Endothelial cell of umbilical vein (primary cell): ENCODE measurements at regions not wholly inside any gene's neighbourhood (a gene's known extent, or its start where the extent isn't known, plus 50 kb on each side); places are given as distances from the start of the nearest gene placed in this dataset.

ENCODE experiments used
- BruUV-seq: library from RNA; stranded (reverse); fragments of 400-500 nt; replicated peaks from 2 replicates; lab custom pipeline; 2021; lab: Mats Ljungman, UMichigan
- CTCF ChIA-PET: fragments of 300-600, 350-600 bp; sonication (Branson Sonifier 250); formaldehyde crosslinking; loops from one replicate; lab custom pipeline; 2021; ENCODE audit warnings: antibody characterized with exemption, inconsistent platforms; lab: Charles Lee
- POLR2A ChIA-PET: fragments of 300-600, 350-600 bp; sonication (Branson Sonifier 250); formaldehyde crosslinking; loops from one replicate; lab custom pipeline; 2021; ENCODE audit warnings: antibody characterized with exemption, inconsistent platforms; lab: Charles Lee
- DNase-seq: peaks from one replicate; pipeline ENCODE4 v3.0.0-alpha.2; 2011; ENCODE audit warnings: low read depth, low spot score
- FAIRE-seq: peaks from 2 replicates; lab custom pipeline; 2011; peaks lifted over from hg19 to GRCh38; lab: Jason Lieb, UNC
- H2AFZ ChIP-seq: 2 replicates; pipeline ENCODE4 v1.6.0; 2012; ENCODE audit warnings: low read depth, low read length, control low read depth, inconsistent platforms
- H3K27ac ChIP-seq: 2 replicates; pipeline ENCODE4 v1.5.1; 2011; ENCODE audit warnings: low read depth, mild to moderate bottlenecking, control low read depth, low read length, moderate library complexity; ENCODE audit not compliant: insufficient read depth
- H3K27me3 ChIP-seq, 2 experiments: 2 replicates each; pipeline versions ENCODE4 v1.6.0 to v1.6.1; 2011; ENCODE audit warnings: low read length in 2 of 2, mixed read lengths in 1 of 2; ENCODE audit not compliant: control insufficient read depth in 2 of 2, insufficient read depth in 2 of 2
- H3K36me3 ChIP-seq, 2 experiments: 2 replicates in 1 of 2; 3 replicates in 1 of 2; pipeline ENCODE4 v1.5.1; 2011; ENCODE audit warnings: low read length in 2 of 2, mild to moderate bottlenecking in 1 of 2, moderate library complexity in 1 of 2; ENCODE audit not compliant: control insufficient read depth in 2 of 2, insufficient read depth in 2 of 2; ENCODE audit errors: extremely low read depth in 1 of 2
- H3K4me1 ChIP-seq: 3 replicates; pipeline ENCODE4 v1.5.1; 2011; ENCODE audit warnings: mild to moderate bottlenecking, low read length; ENCODE audit not compliant: control insufficient read depth, insufficient read depth; ENCODE audit errors: extremely low read depth
- H3K4me2 ChIP-seq: 2 replicates; pipeline ENCODE4 v1.6.1; 2011; ENCODE audit warnings: low read length, control low read depth, mixed read lengths; ENCODE audit not compliant: insufficient read depth
- H3K4me3 ChIP-seq, 3 experiments: fragments of 200-600 bp in 1 of 3; sonication (generic), shearing (Covaris generic) in 1 of 3; replicated peaks in 1 of 3; 2 replicates each; pipeline ENCODE4 v1.5.1; 2011 to 2016; ENCODE audit warnings: control low read depth in 3 of 3, low read length in 3 of 3, mild to moderate bottlenecking in 2 of 3, inconsistent platforms in 1 of 3, low read depth in 1 of 3, moderate library complexity in 1 of 3; ENCODE audit not compliant: insufficient read depth in 1 of 3
- H3K79me2 ChIP-seq: 2 replicates; pipeline ENCODE4 v1.6.0; 2012; ENCODE audit warnings: low read length, inconsistent platforms; ENCODE audit not compliant: control insufficient read depth, insufficient read depth
- H3K9ac ChIP-seq: replicated peaks from 2 replicates; pipeline ENCODE3; 2011; ENCODE audit warnings: low read length, control low read depth; ENCODE audit not compliant: insufficient read depth; ENCODE audit errors: extremely low read depth
- H3K9me1 ChIP-seq: replicated peaks from 3 replicates; pipeline ENCODE4 v1.6.0; 2011; ENCODE audit warnings: mild to moderate bottlenecking, low read length; ENCODE audit not compliant: control insufficient read depth, insufficient read depth; ENCODE audit errors: extremely low read depth
- H3K9me3 ChIP-seq: replicated peaks from 2 replicates; pipeline ENCODE4 v1.5.1; 2012; ENCODE audit warnings: low read length, inconsistent platforms; ENCODE audit not compliant: control insufficient read depth, insufficient read depth
- H4K20me1 ChIP-seq: replicated peaks from 2 replicates; pipeline ENCODE3; 2011; ENCODE audit warnings: mild to moderate bottlenecking, low read length; ENCODE audit not compliant: control insufficient read depth, insufficient read depth; ENCODE audit errors: extremely low read depth
- CTCF ChIP-seq, 2 donors: IDR thresholded peaks; 1 replicate in 1 of 2; 2 replicates in 1 of 2; pipeline ENCODE4 v1.5.1; 2011; ENCODE audit warnings: low read length in 2 of 2, mild to moderate bottlenecking in 2 of 2, moderate library complexity in 2 of 2, control low read depth in 1 of 2, inconsistent platforms in 1 of 2, low read depth in 1 of 2; ENCODE audit not compliant: insufficient read depth in 1 of 2; ENCODE audit errors: extremely low read depth in 1 of 2
- EZH2 ChIP-seq: IDR thresholded peaks from 2 replicates; pipeline ENCODE4 v1.6.1; 2012; ENCODE audit warnings: borderline replicate concordance, low read depth, mild to moderate bottlenecking, moderate library complexity, low read length, inconsistent platforms; ENCODE audit not compliant: severe bottlenecking
- FOS ChIP-seq: IDR thresholded peaks from 2 replicates; pipeline ENCODE4 v1.6.1; 2011; ENCODE audit warnings: mild to moderate bottlenecking, low read length, moderate library complexity, borderline replicate concordance; ENCODE audit not compliant: insufficient read depth
- GATA2 ChIP-seq: IDR thresholded peaks from 2 replicates; pipeline ENCODE4 v1.7.0; 2011; ENCODE audit warnings: low read depth, mild to moderate bottlenecking, moderate library complexity, mixed read lengths, low read length; ENCODE audit not compliant: insufficient read length, insufficient read depth
- JUN ChIP-seq: IDR thresholded peaks from 2 replicates; pipeline ENCODE4 v1.6.1; 2011; ENCODE audit warnings: borderline replicate concordance, low read depth; ENCODE audit not compliant: insufficient read length, insufficient read depth
- MAX ChIP-seq: IDR thresholded peaks from 2 replicates; pipeline ENCODE4 v1.6.1; 2011; ENCODE audit not compliant: insufficient read depth, insufficient read length
- MYC ChIP-seq: IDR thresholded peaks from one replicate; pipeline ENCODE4 v1.6.1; 2011; ENCODE audit warnings: mild to moderate bottlenecking, low read depth, low read length
- POLR2A ChIP-seq: IDR thresholded peaks from 2 replicates; pipeline ENCODE4 v1.6.1; 2012; ENCODE audit warnings: low read depth, mild to moderate bottlenecking, control low read depth, low read length
- POLR2AphosphoS5 ChIP-seq: IDR thresholded peaks from 2 replicates; pipeline ENCODE4 v1.6.1; 2012; ENCODE audit warnings: low read depth, mild to moderate bottlenecking, control low read depth, low read length, moderate library complexity; ENCODE audit not compliant: insufficient read depth
- dilution Hi-C: fragments of 300-500 bp; cut with MboI; formaldehyde crosslinking; loops from one replicate; pipeline ENCODE4 v1.15.0; 2019; ENCODE audit warnings: low sequenced_read_pairs; ENCODE audit not compliant: extremely low pct_ligation_motif_present
- intact Hi-C: fragments of 100-400 bp; cut with micrococcal nuclease; formaldehyde crosslinking; loops from one replicate; pipeline ENCODE4 v1.10.0; 2022

GRCh38 chr5:54621709-54622108 is 104.2 kb downstream of the SNX18 start:
- no peak for TF ChIP-seq GATA2
- TF ChIP-seq JUN: no peak
- TF ChIP-seq EZH2: no peak
- no peak for TF ChIP-seq CTCF (IDR thresholded peaks at IDR 0.05; ENCODE audit: extremely low read depth in 1 of 2, insufficient read depth in 1 of 2, low read depth in 1 of 2, low read length in 2 of 2)
- TF ChIP-seq POLR2A: no peak
- no peak for TF ChIP-seq FOS
- TF ChIP-seq MAX: no peak
- TF ChIP-seq MYC: no peak
- TF ChIP-seq POLR2AphosphoS5: no peak

More at GRCh38 chr5:54621709-54622108, 104.2 kb downstream of the SNX18 start:
- no peaks in the 10 kb centered on the region for H3K36me3 ChIP-seq
- FAIRE-seq (no peak), DNase-seq (no peak)
- peaks cover 0 to 2% of the 10 kb centered on the region in 2 experiments for H3K27me3 ChIP-seq
- no TSS peak for BruUV-seq
- no peak overlapping the region for H3K27ac ChIP-seq
- H3K9me1 ChIP-seq: no peaks in the 10 kb centered on the region
- ChIA-PET CTCF (no interaction called here), POLR2A (no interaction called here)
- H3K9me3 ChIP-seq: no peaks in the 10 kb centered on the region
- H3K4me1 ChIP-seq: no peaks in the 10 kb centered on the region
- intact Hi-C loops (no loop called here), dilution Hi-C loops (no loop called here)
- H4K20me1 ChIP-seq: no peaks in the 10 kb centered on the region
- H3K4me3 ChIP-seq: no peak overlapping the region
- no peak overlapping the region for H3K4me2 ChIP-seq
- no peak overlapping the region for H3K9ac ChIP-seq
- no peaks in the 10 kb centered on the region for H3K79me2 ChIP-seq
- H2AFZ ChIP-seq: no peak overlapping the region
